OCI-LY3 (cell line): ENCODE measurements at regions not wholly inside any gene's neighbourhood (a gene's known extent, or its start where the extent isn't known, plus 50 kb on each side); places are given as distances from the start of the nearest gene placed in this dataset.

Source experiments
- CTCF ChIP-seq: fragments of 200-600, 300-600 bp; sonication (generic); IDR thresholded peaks from 2 replicates; pipeline ENCODE4 v1.5.1; 2014; ENCODE audit warnings: antibody characterized with exemption, low read length, low read depth
- EZH2phosphoT487 ChIP-seq: fragments of 200-600 bp; shearing (Covaris generic); IDR thresholded peaks from 2 replicates; pipeline ENCODE4 v1.6.1; 2018; ENCODE audit warnings: antibody characterized with exemption, mixed run types, low read depth

- TF ChIP-seq CTCF (no peak), EZH2phosphoT487 (no peak)
These were observed 348.9 kb upstream of the MEOX2 start for GRCh38 chr7:16035392-16035791.
